ENCODE measurements at regions not wholly inside any gene's neighbourhood (a gene's known extent, or its start where the extent isn't known, plus 50 kb on each side); places are given as distances from the start of the nearest gene placed in this dataset.

DNA sequence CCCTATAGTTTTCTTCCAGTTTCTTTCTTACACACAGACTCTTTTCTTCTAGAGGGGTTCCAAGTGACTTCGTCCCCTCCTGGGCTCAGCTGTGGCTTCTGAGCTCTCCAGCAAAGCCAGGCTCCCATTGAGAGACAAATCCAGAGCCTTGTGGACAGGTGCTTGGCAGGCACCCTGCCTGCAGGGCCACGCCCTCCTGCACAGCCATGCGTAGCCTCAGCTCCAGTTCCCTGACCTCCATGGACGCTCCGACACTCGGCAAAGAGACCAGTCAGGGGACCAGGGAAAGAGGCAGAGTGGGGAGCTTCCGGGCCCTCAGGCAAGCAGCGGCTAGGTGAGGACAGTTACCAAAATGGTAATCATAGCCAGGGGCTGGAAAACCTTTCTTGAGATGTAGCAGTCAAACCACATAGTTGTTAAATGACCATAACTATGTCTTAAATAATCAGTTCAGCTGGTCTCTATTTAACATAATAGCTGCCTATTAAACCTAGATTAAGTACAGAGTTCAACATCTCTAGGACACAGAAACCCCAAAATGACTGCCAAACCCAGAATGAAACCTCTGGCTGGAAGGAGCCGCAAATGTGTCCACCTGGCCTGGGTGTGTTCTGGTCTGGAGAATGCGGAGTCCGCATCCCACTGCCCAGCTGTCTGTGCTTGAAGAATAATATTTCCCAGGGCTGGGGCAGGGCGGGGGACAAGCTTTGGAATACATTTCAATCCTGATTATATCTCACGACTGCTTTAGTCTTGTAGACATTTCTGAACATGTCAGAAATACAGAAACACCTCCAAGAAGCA is 69.3 kb upstream of the RGMA start:
- TF ChIP-seq FOXP2 (optimal IDR thresholded peaks at IDR 0.05; ENCODE audit: borderline replicate concordance, extremely low read depth, extremely low read length, insufficient read depth) (no peak), TAF1 (IDR thresholded peaks at IDR 0.05; ENCODE audit: borderline replicate concordance, insufficient read depth, low read length) (no peak), POLR2AphosphoS5 (IDR thresholded peaks at IDR 0.05; ENCODE audit: low read depth, low read length) (no peak), SIN3A (IDR thresholded peaks at IDR 0.05; ENCODE audit: borderline replicate concordance, insufficient read depth, low read length) (no peak), REST (IDR thresholded peaks at IDR 0.05; ENCODE audit: insufficient read depth in 1 of 2, low read depth in 2 of 2, low read length in 2 of 2) (no peak)

DNA sequence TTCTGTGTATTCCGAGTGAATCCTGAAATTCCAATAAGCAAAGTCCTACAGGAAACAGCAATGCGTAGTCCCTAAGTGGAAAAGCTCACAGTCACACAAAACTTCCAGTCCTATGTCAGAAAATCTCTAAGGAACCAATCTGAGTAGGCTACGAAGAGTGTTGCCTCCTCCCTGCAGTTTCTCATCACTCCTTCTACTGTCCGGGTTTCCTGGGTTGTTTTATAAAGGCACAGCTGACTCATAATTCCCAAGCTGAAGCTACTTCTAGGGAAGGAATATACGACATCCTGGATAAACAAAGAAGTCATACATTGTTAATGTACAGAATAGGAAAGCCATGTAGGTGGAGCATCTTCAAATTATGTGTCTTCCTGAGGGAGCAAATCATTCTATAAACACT is 65.7 kb upstream of the RGMA start:
- TF ChIP-seq FOXP2 (optimal IDR thresholded peaks at IDR 0.05; ENCODE audit: borderline replicate concordance, extremely low read depth, extremely low read length, insufficient read depth) (no peak), TAF1 (IDR thresholded peaks at IDR 0.05; ENCODE audit: borderline replicate concordance, insufficient read depth, low read length) (no peak), POLR2AphosphoS5 (IDR thresholded peaks at IDR 0.05; ENCODE audit: low read depth, low read length) (no peak)

DNA sequence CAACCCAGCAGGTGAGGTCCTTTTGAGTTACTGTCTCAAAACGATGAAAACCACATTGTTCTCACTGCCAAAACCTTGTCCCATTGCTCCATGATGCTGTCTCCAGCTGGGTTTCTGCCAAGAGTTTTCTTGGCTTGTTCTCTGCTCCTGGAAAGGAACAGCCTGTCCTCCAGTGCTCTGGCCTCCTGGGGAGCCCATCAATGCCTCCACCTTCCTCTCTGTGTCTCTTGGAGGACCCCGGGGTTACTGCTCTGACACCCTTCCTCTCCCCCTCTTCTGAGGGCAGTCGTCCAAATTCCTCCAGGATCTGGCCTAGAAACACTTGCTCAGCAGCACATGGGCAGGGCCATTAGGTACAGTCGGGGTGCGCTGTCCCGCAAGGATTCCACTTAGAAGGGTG is 63.9 kb upstream of the RGMA start:
- TF ChIP-seq REST (IDR thresholded peaks at IDR 0.05; ENCODE audit: insufficient read depth in 1 of 2, low read depth in 2 of 2, low read length in 2 of 2) (no peak), TAF1 (IDR thresholded peaks at IDR 0.05; ENCODE audit: borderline replicate concordance, insufficient read depth, low read length) (no peak), POLR2AphosphoS5 (IDR thresholded peaks at IDR 0.05; ENCODE audit: low read depth, low read length) (no peak), FOXP2 (optimal IDR thresholded peaks at IDR 0.05; ENCODE audit: borderline replicate concordance, extremely low read depth, extremely low read length, insufficient read depth) (no peak), SIN3A (IDR thresholded peaks at IDR 0.05; ENCODE audit: borderline replicate concordance, insufficient read depth, low read length) (no peak)

DNA sequence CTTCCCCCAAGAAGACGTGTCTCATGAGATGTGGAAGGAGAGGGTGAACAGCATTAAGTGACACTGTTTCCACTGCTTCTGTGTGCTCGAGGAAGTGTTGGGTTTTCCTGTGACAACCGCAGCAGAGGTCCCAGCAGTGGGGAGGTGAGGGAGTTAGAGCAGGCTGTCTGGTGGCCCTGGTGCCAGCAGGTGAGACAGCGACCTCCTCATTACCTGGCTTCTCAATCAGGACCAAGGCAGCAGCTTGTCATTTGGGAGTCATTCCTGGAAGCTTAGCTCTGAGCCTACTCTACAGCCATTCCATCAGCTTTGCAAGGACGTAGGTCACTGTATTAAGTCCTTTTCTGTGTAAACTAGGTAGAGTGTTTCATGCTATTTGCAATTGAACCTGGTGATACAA is 63.3 kb upstream of the RGMA start:
- TF ChIP-seq REST (IDR thresholded peaks at IDR 0.05; ENCODE audit: insufficient read depth in 1 of 2, low read depth in 2 of 2, low read length in 2 of 2) (no peak), POLR2AphosphoS5 (IDR thresholded peaks at IDR 0.05; ENCODE audit: low read depth, low read length) (no peak), SIN3A (IDR thresholded peaks at IDR 0.05; ENCODE audit: borderline replicate concordance, insufficient read depth, low read length) (no peak), FOXP2 (optimal IDR thresholded peaks at IDR 0.05; ENCODE audit: borderline replicate concordance, extremely low read depth, extremely low read length, insufficient read depth) (no peak), TAF1 (IDR thresholded peaks at IDR 0.05; ENCODE audit: borderline replicate concordance, insufficient read depth, low read length) (no peak)

- TF ChIP-seq POLR2AphosphoS5 (IDR thresholded peaks at IDR 0.05; ENCODE audit: low read depth, low read length) (no peak), SIN3A (IDR thresholded peaks at IDR 0.05; ENCODE audit: borderline replicate concordance, insufficient read depth, low read length) (no peak), TAF1 (IDR thresholded peaks at IDR 0.05; ENCODE audit: borderline replicate concordance, insufficient read depth, low read length) (no peak)
Observed at GRCh38 chr15:93150910-93151881, 62.2 kb upstream of the RGMA start.

All from PFSK-1 (cell line).